HepG2 (cell line): ENCODE measurements at regions not wholly inside any gene's neighbourhood (a gene's known extent, or its start where the extent isn't known, plus 50 kb on each side); places are given as distances from the start of the nearest gene placed in this dataset.

Experiments
- ATAC-seq: fragments of 200-7000 bp; cut with Tn5 transposase; 3 replicates; pipeline ENCODE4 v1.9.1; 2020; ENCODE audit warnings: mild to moderate bottlenecking, moderate library complexity
- BruUV-seq: library from RNA; stranded (reverse); fragments of 400-500 nt; replicated peaks from 2 replicates; lab custom pipeline; 2021; lab: Mats Ljungman, UMichigan
- CTCF ChIA-PET: fragments of 300-600 bp; formaldehyde crosslinking; extraction: SDS; loops from one replicate; lab custom pipeline; 2021; ENCODE audit warnings: low total read pairs, inconsistent platforms, low intra/inter-chr PET ratio; lab: Yijun Ruan, JAX
- POLR2A ChIA-PET: fragments of 350-600 bp; sonication (Branson Sonifier 250); formaldehyde crosslinking; loops from one replicate; lab custom pipeline; 2020; ENCODE audit warnings: antibody characterized with exemption, inconsistent platforms; lab: Yijun Ruan, JAX
- DNase-seq: peaks from one replicate; pipeline ENCODE4 v3.0.0-alpha.2; 2015; ENCODE audit warnings: low spot score
- FAIRE-seq: peaks from 3 replicates; lab custom pipeline; 2011; peaks lifted over from hg19 to GRCh38; lab: Jason Lieb, UNC
- H2AFZ ChIP-seq: one replicate; pipeline ENCODE4 v1.6.1; 2011; ENCODE audit warnings: low read length, inconsistent platforms
- H3K27ac ChIP-seq: fragments of 300-600 bp; 3 replicates; pipeline ENCODE4 v1.8.0; 2011; ENCODE audit warnings: mixed run types, mild to moderate bottlenecking, mixed read lengths, low read length, inconsistent platforms; ENCODE audit not compliant: insufficient read depth; ENCODE audit errors: extremely low read length
- H3K27me3 ChIP-seq, 2 experiments: fragments of 200-600 bp in 1 of 2; 2 replicates in 1 of 2; 3 replicates in 1 of 2; pipeline versions ENCODE4 v1.6.0 to v1.8.0; 2011; ENCODE audit warnings: low read length in 2 of 2, mild to moderate bottlenecking in 2 of 2, moderate library complexity in 2 of 2, inconsistent platforms in 1 of 2; ENCODE audit not compliant: insufficient read depth in 2 of 2, control insufficient read depth in 1 of 2
- H3K36me3 ChIP-seq, 2 experiments: fragments of 200-600 bp in 1 of 2; replicated peaks in 1 of 2; 2 replicates in 1 of 2; 3 replicates in 1 of 2; pipeline versions ENCODE4 v1.5.1 to v1.8.0; 2011; ENCODE audit warnings: low read length in 2 of 2, inconsistent platforms in 1 of 2; ENCODE audit not compliant: insufficient read depth in 2 of 2, control insufficient read depth in 1 of 2
- H3K4me1 ChIP-seq: 2 replicates; pipeline ENCODE4 v1.5.1; 2012; ENCODE audit warnings: low read length, inconsistent platforms; ENCODE audit not compliant: insufficient read depth
- H3K4me2 ChIP-seq: 2 replicates; pipeline ENCODE4 v1.6.0; 2011; ENCODE audit warnings: low read depth, low read length, inconsistent platforms
- H3K4me3 ChIP-seq, 3 experiments: fragments of 200-600 bp in 1 of 3; sonication (generic), shearing (Covaris generic) in 1 of 3; replicated peaks in 1 of 3; 2 replicates each; pipeline ENCODE4 v1.5.1; 2011 to 2016; ENCODE audit warnings: low read length in 3 of 3, inconsistent platforms in 2 of 3, low read depth in 2 of 3, mild to moderate bottlenecking in 2 of 3, control low read depth in 1 of 3, mixed read lengths in 1 of 3; ENCODE audit not compliant: insufficient read depth in 1 of 3
- H3K79me2 ChIP-seq: one replicate; pipeline ENCODE4 v1.6.1; 2011; ENCODE audit warnings: low read length, inconsistent platforms; ENCODE audit not compliant: insufficient read depth
- H3K9ac ChIP-seq: 2 replicates; pipeline ENCODE4 v1.6.0; 2011; ENCODE audit warnings: mild to moderate bottlenecking, low read depth, low read length, inconsistent platforms; ENCODE audit not compliant: insufficient read depth
- H3K9me3 ChIP-seq: 2 replicates; pipeline ENCODE4 v1.5.1; 2012; ENCODE audit warnings: mild to moderate bottlenecking, low read length
- H4K20me1 ChIP-seq: 2 replicates; pipeline ENCODE4 v1.6.0; 2011; ENCODE audit warnings: inconsistent platforms, mild to moderate bottlenecking, low read length, moderate library complexity; ENCODE audit not compliant: insufficient read depth
- ARID2 ChIP-seq: sonication (generic); formaldehyde crosslinking; IDR thresholded peaks from 2 replicates; pipeline ENCODE4 v1.8.1; 2022; ENCODE audit warnings: mild to moderate bottlenecking, missing genetic modification reagents, borderline replicate concordance
- MAFF ChIP-seq: IDR thresholded peaks from 2 replicates; pipeline ENCODE4 v1.6.1; 2011; ENCODE audit warnings: low read depth, low read length, improper control_type of control experiment
- MAFK ChIP-seq, 2 experiments: IDR thresholded peaks in 1 of 2; conservative IDR thresholded peaks in 1 of 2; 2 replicates each; pipeline ENCODE4 v1.6.1; 2011; ENCODE audit warnings: improper control_type of control experiment in 2 of 2, low read length in 2 of 2
- PAF1 ChIP-seq: IDR thresholded peaks from 2 replicates; pipeline ENCODE4 v1.6.1; 2016; ENCODE audit warnings: missing genetic modification reagents, missing compliant biosample characterization
- RBM22 ChIP-seq: fragments of 200-400 bp; formaldehyde crosslinking; optimal IDR thresholded peaks from 2 replicates; pipeline ENCODE3; 2017; ENCODE audit warnings: mild to moderate bottlenecking, low read length, moderate library complexity
- THAP7 ChIP-seq: sonication (generic); formaldehyde crosslinking; IDR thresholded peaks from 2 replicates; pipeline ENCODE4 v1.8.1; 2023; ENCODE audit warnings: mild to moderate bottlenecking, missing genetic modification reagents
- ZNF138 ChIP-seq: sonication (generic); formaldehyde crosslinking; IDR thresholded peaks from 2 replicates; pipeline ENCODE4 v1.5.0; 2020; ENCODE audit warnings: mild to moderate bottlenecking, low read depth, missing genetic modification reagents
- ZNF546 ChIP-seq: sonication (generic); formaldehyde crosslinking; conservative IDR thresholded peaks from 2 replicates; pipeline ENCODE4 v1.8.1; 2023; ENCODE audit warnings: mild to moderate bottlenecking, missing genetic modification reagents
- WGBS: methylation state at CpG from one replicate; pipeline ENCODE4 v1.1.6; 2017; ENCODE audit warnings: low lambda C conversion rate; 5-methylcytosine and 5-hydroxymethylcytosine counted together
- in situ Hi-C: cut with HindIII; loops from 2 replicates; pipeline ENCODE4 v1.10.0; 2017; ENCODE audit warnings: low pct_unique_long_range_greater_than_20kb; ENCODE audit not compliant: extremely low pct_ligation_motif_present
- intact Hi-C: fragments of 100-400 bp; cut with micrococcal nuclease; formaldehyde crosslinking; loops from one replicate; pipeline ENCODE4 v1.10.0; 2022; ENCODE audit not compliant: unreplicated experiment

DNA sequence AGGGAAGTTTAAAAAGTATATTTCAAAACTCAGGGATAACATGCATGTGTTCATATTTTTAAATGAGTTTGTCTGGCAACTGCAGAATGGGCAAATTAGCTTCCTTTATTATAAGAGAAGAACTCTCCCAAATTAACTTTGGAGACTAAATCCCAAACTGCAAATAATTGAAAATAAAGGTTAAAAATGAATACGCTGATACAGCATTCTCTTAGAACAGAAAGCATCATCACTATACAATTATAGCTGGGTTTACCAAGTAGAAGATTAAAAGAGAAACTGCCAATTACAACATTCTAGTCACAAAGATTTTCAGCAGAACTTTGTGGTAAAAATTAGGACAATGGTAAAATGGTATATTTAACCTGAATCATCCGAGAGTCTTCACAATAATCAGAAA, 73.3 kb downstream of the OLFM4 start:
- FAIRE-seq (no peak), ATAC-seq (no peak), DNase-seq (no peak)
- Histone ChIP-seq H3K9me3 (no peaks in the 10 kb centered on the region), H3K27me3 (no peaks in the 10 kb centered on the region), H3K9ac (no peak overlapping the region), H3K36me3 (no peaks in the 10 kb centered on the region), H3K79me2 (no peaks in the 10 kb centered on the region), H3K4me2 (no peak overlapping the region), H4K20me1 (no peaks in the 10 kb centered on the region), H3K27ac (no peak overlapping the region), H3K4me1 (0 out of 2 replicates have a peak, but pooled peaks cover 5% of the 10 kb centered on the region), H2AFZ (no peak overlapping the region), H3K4me3 (no peak overlapping the region)
- TF ChIP-seq RBM22 (no peak), THAP7 (CRISPR knock-in tag) (no peak), MAFF (peak; percentile 57), ARID2 (CRISPR knock-in tag) (no peak), MAFK (conservative IDR thresholded peaks at IDR 0.05 in 1 of 2, IDR thresholded peaks at IDR 0.05 in 1 of 2; ENCODE audit: low read length in 2 of 2) (peak; percentile 45 to 84), ZNF546 (no peak)
- intact Hi-C loops = no loop called here
- CTCF ChIA-PET = no interaction called here
- POLR2A ChIA-PET = no interaction called here
- no TSS peak for BruUV-seq
- in situ Hi-C loops = no loop called here
- 22% methylated on average over 2 of the region's 2 CpGs for WGBS

DNA sequence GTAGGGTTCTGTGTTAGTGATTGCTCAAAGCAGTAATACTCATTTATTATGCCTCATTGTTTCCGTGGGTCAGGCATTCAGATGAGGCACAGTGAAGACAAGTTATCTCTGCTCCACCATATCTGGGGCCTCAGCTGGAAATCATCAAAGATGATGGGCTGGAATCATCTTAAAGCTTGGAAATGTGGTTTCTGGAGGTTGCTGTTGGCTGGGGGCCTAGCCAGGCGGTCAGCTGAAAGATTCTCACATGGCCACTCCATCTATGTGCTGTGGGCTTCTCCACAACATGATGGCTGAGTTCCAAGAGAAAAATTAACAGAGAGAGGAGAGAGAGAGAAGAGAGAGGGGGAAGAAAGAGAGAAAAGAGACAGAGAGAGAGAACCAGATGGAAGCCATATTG, 75.5 kb downstream of the OLFM4 start:
- no peak overlapping the region for H3K27ac ChIP-seq
- 0 out of 2 replicates have a peak, but pooled peaks cover 5% of the 10 kb centered on the region for H3K4me1 ChIP-seq
- ChIA-PET POLR2A (no interaction called here), CTCF (no interaction called here)
- 14% methylated on average over 2 of the region's 2 CpGs for WGBS
- H3K79me2 ChIP-seq = no peaks in the 10 kb centered on the region
- no peaks in the 10 kb centered on the region for H4K20me1 ChIP-seq
- H2AFZ ChIP-seq = no peak overlapping the region
- no peak for TF ChIP-seq ZNF138 (CRISPR knock-in tag)
- TF ChIP-seq PAF1 (CRISPR knock-in tag) = no peak
- no TSS peak for BruUV-seq
- FAIRE-seq = no peak
- in situ Hi-C loops = no loop called here
- H3K4me3 ChIP-seq = no peak overlapping the region
- H3K27me3 ChIP-seq = no peaks in the 10 kb centered on the region
- intact Hi-C loops = no loop called here
- ATAC-seq = no peak
- no peak overlapping the region for H3K4me2 ChIP-seq
- H3K9ac ChIP-seq = no peak overlapping the region
- no peaks in the 10 kb centered on the region for H3K9me3 ChIP-seq
- no peak for DNase-seq
- H3K36me3 ChIP-seq = no peaks in the 10 kb centered on the region
